CD4-positive, alpha-beta T cell treated with Interleukin-1 beta for 1 hour (primary cell): ENCODE measurements at regions not wholly inside any gene's neighbourhood (a gene's known extent, or its start where the extent isn't known, plus 50 kb on each side); places are given as distances from the start of the nearest gene placed in this dataset.

ENCODE experiments used
- DNase-seq, 2 donors: peaks; one replicate each; pipeline ENCODE4 v3.0.0-alpha.2; 2020 to 2022

DNA sequence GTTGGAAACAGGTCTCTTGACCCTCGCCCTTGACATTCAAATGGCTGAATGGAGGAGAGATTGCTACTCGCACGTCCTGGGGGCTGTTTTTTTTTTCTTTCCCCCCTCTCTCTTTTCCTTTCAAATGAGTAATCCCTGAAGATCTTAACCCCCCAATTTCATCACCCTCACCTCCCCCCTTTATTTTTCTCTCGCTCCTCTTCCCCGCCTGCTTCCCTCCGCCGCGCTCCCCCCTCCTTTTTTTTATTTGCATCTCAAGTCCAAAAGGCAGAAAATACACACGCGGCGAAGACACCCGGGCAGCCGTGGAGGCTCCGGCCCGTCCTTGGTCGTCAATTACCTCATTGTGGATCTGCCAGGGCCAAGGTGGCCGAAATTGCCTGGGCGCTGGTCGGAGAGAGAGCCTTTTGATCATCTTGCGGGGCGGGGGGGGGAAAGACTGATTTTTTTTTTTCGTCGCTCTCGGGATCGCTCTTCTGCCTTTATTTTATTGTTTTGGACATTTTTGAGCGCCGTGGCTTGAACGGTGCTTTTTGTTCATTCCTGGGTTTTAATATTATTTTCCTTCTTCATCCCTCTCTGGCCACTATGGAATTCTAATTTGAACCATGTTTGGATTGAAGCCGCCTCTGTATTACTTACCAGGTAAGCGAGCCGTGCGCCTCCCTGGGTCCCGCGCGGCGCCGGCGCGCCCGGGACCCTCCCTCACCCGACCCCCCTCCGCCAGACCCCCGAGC, 57.2 kb upstream of the GSE1 start:
- DNase-seq: peak; percentile 50 to 51

GRCh38 chr16:85556456-85557082, 56.6 kb upstream of the GSE1 start:
- peak; percentile 68 to 71 for DNase-seq

- DNase-seq: peak in 1 of 2 donors; percentile 53
Measured at GRCh38 chr16:85557083-85557970, 55.8 kb upstream of the GSE1 start.

DNA sequence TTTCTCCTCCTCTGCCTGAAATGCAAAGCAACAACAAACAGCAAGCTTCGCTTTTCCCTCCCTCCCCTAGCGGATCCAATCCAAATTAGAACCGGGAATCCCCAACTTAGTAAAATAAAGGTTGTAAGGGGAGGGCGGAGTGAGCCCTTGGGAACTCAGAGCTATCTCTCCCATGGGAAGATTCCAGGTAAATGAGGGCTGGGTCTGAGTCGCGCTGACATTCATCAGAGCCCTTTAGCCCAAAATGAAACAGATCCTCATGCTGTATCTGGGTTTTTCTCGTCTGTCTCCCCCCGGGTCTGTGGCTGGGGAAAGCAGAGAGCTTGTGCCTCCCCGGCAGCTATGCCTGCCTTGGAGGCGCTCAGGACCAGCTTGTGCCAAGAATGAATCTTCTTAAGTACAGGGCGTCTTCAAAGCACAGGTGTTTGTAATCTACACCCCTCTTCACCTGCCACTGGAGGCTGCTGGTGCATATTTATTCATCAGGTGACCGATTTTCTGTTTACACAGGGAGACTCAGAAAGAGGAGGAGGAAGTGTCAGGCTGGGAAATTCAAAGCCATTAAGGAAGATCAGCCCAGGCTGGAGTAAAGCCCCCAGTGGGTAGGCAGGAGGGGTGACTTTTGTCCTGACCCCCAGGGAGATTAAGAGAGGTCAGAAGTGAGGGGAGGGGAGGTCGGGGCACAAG, 55.0 kb upstream of the GSE1 start:
- DNase-seq: peak in 1 of 2 donors; percentile 36

DNA sequence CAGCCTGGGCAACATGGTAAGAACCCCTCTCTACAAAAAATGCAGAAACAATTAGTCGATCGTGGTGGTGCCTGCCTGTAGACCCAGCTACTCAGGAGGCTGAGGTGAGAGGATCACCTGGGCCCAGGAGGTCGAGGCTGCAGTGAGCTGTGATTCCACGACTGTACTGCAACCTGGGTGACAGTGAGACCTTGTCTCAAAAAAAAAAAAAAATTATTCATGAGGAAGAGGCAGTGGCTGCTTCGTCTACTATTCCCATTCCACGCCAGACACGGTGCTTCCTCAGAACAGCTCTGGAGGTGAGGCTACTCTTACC, 52.2 kb upstream of the GSE1 start:
- DNase-seq: no peak

DNA sequence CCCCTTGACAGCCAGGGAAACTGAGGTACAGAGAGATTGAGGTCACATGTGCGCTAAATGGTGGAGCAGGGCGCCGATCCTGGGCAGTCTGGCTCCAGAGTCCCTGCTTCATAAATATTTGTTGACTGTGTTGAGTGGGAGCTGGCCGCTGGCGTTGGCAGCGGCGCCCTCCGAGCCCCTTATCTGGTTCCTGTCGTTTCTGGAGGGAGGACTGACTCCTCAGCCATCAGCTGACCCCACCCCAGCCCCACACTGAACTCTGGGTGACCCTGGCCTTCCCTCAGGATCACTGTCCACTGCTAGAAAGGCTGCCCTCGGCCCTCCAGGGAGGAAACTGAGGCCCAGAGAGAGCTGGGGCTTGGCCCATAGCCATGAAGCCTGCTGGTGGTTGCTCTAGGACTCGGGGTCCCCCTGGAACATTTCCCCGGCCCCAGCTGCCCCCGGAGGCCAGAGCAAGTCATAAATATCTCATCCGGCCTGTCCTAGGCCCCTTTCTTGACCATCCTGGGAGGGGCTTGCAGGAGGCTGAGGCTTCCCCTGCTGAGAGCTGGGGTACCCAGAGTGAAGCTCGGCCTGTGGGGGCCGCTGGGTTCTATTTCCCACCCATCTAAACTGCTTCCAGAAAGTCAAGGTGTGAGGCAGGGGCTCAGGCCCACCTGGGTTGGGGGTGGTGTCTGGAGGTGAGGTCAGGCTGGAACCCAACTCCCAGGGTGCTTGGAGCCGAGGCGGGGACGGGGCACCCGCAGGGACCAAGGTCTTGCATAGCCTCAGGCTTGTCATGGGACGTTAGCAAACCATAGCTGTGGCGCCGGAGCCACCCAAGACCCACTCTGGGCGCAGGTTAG, 51.7 kb upstream of the GSE1 start:
- no peak for DNase-seq

DNA sequence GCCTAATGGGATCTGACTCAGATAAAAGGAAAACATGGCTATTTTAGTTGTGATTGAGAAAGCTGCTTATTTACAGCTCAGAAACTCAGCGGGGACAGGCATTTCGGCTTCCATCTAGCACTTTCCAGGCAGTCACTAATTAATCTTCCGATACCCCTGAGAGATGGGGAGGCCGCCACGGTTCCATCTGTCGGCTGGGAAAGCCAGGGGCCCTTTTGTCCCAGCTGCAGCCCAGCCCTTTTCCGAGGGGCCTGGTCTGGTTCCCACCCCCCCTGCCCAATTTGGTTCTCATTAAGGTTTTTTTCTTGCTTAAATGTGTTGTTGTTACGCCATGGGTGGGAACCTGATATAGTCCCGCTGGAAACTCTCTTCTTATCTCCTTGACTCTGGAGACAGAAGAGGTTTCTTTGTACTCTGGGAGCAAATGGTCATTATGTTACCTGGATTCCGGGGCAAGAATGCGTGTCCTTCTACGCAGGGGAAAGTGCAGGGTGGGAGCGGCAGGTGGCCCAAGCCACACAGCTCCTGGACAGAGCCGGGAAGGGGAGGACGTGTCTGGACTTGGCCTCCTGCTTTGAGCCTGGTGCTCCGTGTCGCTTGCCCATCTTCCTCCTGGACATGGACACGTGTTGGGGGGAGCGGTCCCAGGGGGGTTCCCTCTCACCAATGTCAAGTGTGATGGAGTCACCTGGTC, 50.9 kb upstream of the GSE1 start:
- DNase-seq: no peak

GRCh38 chr16:85563034-85563433, 50.1 kb upstream of the GSE1 start:
- no peak for DNase-seq
